22Rv1 (cell line): ENCODE measurements at regions not wholly inside any gene's neighbourhood (a gene's known extent, or its start where the extent isn't known, plus 50 kb on each side); places are given as distances from the start of the nearest gene placed in this dataset.
A peak's percentile ranks its signal among the peaks of the same experiment; 100 is the strongest.

Source experiments
- H3K27ac ChIP-seq: fragments of 450-650 bp; 2 replicates; pipeline ENCODE4 v1.5.1; 2017
- ZFX ChIP-seq: fragments of 450-650 bp; IDR thresholded peaks from 2 replicates; pipeline ENCODE4 v1.6.1; 2017; ENCODE audit warnings: antibody characterized with exemption, borderline replicate concordance
- TF ChIP-seq, protein P1 (sequence below): fragments of 450-650 bp; IDR thresholded peaks from 2 replicates; pipeline ENCODE4 v1.5.1; 2017; ENCODE audit warnings: mild to moderate bottlenecking

DNA sequence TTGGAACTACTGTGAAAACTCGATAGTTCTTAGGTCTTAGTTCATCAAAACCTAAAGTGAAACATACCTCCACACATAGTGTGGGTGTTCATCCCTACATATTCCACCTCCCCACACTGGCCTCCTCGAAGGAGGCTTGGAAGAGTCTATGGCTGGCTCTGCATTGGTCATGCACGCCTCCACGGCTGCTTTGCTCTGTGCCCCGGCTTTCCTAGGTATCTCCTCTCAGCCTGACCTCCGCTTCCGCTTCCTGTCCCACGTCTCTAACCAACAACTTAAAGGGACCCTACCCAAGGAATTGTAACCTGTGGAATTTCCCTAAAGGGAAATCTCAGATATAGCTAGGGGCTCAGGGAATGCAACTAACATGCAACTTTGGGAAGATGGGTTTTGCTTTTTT lies 79.7 kb upstream of the MBNL2 start:
- H3K27ac ChIP-seq = peak overlapping the region; percentile 74
- TF ChIP-seq, protein P1, sequence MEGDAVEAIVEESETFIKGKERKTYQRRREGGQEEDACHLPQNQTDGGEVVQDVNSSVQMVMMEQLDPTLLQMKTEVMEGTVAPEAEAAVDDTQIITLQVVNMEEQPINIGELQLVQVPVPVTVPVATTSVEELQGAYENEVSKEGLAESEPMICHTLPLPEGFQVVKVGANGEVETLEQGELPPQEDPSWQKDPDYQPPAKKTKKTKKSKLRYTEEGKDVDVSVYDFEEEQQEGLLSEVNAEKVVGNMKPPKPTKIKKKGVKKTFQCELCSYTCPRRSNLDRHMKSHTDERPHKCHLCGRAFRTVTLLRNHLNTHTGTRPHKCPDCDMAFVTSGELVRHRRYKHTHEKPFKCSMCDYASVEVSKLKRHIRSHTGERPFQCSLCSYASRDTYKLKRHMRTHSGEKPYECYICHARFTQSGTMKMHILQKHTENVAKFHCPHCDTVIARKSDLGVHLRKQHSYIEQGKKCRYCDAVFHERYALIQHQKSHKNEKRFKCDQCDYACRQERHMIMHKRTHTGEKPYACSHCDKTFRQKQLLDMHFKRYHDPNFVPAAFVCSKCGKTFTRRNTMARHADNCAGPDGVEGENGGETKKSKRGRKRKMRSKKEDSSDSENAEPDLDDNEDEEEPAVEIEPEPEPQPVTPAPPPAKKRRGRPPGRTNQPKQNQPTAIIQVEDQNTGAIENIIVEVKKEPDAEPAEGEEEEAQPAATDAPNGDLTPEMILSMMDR = no peak
- no peak for TF ChIP-seq ZFX

DNA sequence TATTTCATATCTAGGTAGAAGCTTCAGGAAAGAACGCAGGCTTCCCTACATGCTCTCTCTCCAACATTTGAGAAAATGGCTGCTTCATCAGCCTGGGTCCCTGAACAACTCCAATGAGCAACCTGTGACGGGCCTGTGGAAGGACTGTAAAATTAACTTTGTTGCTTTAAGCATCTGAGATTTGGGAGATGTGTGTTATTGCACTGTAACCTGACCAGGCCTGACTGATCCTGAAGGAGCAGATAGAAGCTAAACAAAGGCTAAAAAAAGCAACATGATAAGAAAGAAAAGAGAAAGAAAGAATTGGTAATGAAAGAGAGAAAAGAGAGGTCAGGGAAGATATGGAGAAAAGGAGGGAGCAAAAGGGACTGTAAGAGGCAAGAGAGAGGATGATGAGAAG lies 77.1 kb upstream of the MBNL2 start:
- H3K27ac ChIP-seq = no peak overlapping the region
- TF ChIP-seq ZFX = no peak
- TF ChIP-seq, protein P1 = no peak

DNA sequence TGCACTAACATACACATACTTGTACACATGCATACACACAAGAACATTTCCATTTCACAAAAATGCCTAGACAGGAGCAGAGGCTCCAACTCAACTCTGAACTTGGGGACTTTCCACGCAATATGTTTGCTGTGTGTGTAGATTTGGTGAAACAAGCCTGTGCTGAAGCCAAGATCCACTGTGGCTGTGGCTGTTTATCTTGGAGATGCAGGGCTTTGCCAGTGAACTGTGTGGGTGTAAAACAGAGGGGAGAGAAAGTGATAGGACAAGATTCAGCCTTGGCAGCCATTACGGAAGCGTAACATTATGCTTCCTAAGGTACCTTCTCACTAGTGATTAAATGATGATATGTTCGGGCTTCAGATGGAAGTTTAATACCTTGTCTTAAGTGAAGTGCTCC lies 73.2 kb upstream of the MBNL2 start:
- H3K27ac ChIP-seq = no peak overlapping the region
- TF ChIP-seq, protein P1 = no peak
- TF ChIP-seq ZFX = no peak

DNA sequence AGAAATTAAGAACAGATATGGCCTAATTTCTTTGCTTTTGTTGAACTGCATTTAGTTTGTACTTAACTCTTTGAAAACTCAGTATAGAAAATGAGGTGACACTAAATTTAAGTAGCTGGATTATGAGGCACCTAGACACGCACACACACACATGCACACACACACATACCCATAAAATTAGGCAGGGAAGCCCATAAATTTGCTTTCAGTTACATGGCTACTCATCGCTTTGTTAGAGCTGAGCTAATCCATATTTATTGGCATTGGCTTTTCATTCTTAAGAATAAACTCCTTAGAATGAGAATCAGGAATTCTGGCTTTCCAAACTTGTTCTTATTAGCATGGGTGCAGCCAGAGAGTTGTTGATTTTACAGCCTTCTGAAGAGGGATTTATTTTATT lies 61.7 kb upstream of the MBNL2 start:
- TF ChIP-seq, protein P1 = no peak
- TF ChIP-seq ZFX = no peak
- H3K27ac ChIP-seq = no peak overlapping the region

DNA sequence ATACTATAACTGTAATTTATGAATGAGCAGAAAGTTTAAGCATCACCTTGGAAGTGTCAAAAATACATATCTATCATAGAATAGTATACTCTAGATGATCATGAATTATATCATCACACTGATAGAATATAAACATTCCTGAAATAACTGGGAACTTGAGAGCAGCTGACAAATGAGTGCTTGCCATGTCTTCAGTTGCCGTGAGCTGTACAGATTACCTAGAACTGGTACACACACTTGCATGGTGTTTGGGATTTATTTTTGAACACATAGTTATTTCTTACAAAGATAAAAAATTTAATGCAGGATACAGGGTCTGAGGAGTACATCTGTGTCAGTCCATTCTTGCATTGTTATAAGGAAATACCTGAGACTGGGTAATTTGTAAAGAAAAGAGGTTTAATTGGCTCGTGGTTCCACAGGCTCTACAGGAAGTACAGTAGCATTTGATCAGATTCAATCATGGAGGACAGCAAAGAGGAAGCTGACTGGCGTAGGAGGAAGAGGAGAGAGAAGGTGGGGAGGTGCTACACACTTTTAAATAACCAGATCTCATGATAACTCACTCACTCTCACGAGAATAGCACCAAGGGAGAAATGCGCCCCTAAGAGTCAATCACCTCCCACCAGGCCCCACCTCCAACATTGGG lies 60.4 kb upstream of the MBNL2 start:
- TF ChIP-seq ZFX = no peak
- TF ChIP-seq, protein P1 = no peak
- no peak overlapping the region for H3K27ac ChIP-seq

DNA sequence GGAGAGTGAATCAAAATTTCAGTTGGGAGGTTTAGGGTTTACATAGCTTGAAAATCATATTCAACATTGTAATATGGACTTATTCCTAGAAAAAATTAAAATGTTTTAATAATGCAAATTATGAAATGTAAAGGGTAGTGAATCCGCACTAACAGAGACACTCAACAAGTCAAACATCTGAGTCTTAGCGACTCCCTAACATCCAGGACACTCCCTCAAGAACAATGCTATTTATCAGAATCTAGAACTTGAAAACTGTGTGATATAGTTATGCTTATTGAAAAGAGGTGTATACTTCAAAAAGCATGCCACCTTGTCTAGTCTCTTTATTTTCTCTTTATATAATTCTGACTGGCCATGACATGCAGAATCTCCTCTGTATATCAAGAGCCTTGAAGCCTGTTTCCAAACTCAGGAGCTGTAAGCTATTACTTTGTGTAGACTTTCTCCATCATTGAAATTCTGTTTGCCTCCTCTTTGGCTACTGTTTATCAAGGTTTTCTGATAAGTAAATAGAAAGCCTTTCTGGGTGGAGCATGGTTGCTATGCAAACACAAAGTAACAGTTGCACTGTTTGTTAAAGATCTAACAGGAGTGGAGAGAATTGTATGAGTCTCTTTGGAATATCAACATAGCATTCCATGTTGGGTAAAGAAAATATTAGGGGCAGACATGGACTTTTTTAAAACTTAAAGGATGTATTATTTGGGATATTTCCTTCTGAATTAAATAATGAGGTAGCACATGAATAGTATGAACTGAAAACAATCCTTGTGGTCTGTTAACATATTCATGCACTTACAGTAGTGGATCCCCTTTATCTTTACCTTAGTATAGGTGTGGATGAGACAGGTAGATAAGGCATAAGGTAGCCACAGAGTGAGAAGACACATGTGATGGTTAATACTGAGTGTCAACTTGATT lies 56.4 kb upstream of the MBNL2 start:
- TF ChIP-seq, protein P1 = no peak
- TF ChIP-seq ZFX = no peak
- H3K27ac ChIP-seq = peak overlapping the region; percentile 30

DNA sequence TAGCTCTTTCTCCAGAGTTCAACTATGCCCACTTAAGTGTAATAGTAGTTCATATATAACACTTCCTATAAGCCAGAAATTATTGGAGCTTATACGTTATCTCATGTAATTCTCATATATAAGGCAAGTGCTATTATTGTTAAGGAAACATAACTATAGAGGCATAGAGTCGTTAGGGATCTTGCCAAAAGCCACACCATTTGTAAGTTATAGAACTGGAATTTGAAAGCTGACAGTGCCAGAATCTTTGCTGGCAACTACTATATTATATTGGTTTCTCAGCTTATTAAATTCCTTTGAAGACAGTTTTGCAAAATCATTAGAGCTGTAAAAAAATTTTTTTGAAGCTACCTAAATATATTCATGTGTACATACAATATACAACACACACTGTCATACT lies 51.0 kb upstream of the MBNL2 start:
- no peak overlapping the region for H3K27ac ChIP-seq
- no peak for TF ChIP-seq ZFX
- TF ChIP-seq, protein P1 = no peak
